GM19395 (cell line): ENCODE measurements at regions not wholly inside any gene's neighbourhood (a gene's known extent, or its start where the extent isn't known, plus 50 kb on each side); places are given as distances from the start of the nearest gene placed in this dataset.
A peak's percentile ranks its signal among the peaks of the same experiment; 100 is the strongest.

Experiments
- ATAC-seq: cut with Tn5 transposase; IDR thresholded peaks from one replicate; pipeline ENCODE4 v1.9.1; 2021; ENCODE audit warnings: mild to moderate bottlenecking, moderate library complexity; ENCODE audit not compliant: unreplicated experiment

DNA sequence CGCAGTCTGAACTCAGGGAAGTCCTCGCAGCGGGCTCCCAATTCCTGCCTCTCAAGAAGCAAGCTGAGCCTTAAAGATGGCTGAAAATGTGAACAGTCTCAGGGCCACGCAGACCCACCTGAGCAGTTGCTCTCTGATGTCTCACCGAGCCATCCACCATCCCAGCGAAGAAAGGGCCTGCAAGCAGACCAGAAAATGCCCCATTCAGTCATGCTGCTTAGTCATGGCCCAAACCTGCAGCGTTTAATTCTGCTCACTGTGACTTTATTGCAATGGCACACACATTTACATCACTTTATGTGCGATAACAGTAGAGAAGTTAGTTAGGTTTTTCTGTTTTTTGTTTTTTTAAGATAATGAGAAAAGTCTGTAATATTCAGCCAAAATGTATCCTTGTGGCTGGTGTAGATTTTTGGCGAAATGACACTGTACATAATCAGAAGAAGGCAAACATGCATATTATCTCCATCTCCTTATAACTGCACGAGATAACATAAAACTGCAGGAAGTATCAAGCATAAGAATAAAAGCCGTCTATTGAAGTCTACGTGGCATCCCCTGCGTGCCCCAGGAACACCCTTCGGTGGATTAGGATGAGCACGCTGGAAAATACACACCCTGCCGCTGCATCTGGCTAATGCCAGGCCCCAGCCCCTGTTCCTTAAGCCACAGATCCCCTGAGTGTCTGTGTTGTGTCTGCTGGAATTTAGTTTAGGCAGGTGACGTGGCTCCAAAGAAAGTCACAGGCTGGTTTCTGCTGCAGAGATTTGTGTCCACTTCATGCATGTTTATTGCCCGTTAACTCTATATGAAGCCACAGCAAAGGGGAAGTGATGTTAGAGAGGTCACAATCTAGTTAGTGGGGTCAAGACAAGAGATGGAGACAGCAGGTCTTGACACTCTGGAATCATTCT lies 119.8 kb upstream of the IRF2BP2 start:
- no peak for ATAC-seq

DNA sequence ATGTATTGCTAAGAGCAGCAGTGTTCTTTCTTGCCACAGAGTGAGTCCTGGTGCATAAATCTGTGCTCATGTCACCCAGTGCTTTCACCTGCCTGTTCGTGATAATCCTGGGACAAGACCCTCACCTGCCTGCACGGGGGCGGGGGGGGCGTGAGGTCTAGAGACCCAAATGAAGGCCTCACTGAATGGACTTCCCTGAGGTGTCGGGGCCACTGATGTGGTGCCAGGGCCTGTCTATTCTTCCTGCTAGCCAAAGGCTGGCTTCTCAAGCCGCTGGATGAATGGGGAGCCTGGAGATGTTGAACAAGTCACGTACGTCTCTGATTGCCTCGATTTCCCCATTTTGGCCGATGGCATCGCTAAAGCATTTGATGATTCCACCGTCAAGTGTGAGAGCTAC lies 118.8 kb upstream of the IRF2BP2 start:
- ATAC-seq: no peak

DNA sequence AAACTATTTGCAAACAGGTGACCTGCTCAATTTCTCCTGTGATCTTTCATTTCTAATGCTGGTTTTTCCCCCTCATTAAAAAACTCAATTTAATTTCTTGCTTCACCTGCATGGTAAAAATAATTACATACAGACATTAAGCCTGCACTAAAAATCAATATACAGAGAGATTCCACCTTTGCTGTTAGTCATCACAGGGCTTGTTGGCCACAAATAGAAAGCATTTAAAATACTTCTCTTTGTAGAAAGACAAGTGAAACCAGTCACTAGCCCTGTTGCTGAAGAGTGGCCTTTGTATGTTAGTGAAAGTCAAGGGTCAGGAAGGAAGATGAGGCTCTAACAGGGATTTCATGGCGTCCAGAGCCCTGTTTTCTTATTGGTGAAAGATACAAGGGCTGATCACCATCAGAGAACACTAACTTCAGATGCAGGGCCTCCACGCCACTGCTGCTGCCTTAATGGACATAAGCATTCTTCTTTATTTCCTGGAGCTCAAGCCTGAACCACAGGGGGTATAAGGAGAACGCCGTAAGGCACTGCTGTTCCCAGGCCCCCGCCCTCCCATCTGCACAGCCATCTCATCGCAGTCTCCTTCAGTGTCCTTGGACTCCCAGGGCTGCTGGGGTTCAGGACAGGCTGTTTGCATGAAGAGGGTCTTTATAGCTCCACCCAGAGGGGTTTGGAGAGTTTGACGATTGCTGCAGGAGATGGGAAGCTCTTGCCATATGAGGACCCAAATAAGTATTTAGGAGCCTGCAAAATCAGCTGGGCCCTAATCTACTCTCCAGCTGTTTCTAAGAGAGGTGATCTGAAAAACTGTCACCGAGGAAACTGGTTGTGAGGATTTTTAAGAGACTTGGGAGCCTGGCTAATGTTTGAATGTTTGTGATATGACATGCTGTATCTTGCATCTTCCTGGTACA lies 117.3 kb upstream of the IRF2BP2 start:
- ATAC-seq: peak; percentile 47

DNA sequence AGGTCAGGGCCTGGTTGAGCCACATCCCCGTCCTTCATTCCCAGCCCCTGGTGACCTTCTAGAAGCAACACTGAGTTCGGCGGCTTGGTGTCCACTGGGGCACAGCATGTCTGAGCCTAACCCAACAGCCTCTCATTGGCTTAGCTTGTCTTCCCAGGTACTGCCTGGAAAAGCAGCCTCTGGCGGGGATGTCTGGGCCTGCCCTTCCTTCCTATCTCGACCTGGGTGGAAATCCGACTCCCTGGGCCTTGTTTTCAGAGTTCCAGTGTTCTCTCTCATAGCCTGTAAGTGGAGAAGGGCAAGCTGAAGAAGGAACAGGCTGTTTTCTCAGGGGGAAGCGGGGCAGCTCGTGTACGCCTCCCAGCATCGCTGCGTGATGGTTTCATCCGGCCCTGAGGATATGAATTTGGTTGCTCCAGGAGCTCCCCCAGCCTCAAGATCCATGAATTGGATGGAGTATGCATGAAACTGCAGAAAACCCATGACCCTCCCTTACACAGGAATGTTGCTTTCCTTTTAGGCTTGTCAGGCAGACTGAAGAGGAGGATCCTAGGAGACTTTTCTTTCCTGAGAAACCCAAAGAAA lies 116.5 kb upstream of the IRF2BP2 start:
- no peak for ATAC-seq

DNA sequence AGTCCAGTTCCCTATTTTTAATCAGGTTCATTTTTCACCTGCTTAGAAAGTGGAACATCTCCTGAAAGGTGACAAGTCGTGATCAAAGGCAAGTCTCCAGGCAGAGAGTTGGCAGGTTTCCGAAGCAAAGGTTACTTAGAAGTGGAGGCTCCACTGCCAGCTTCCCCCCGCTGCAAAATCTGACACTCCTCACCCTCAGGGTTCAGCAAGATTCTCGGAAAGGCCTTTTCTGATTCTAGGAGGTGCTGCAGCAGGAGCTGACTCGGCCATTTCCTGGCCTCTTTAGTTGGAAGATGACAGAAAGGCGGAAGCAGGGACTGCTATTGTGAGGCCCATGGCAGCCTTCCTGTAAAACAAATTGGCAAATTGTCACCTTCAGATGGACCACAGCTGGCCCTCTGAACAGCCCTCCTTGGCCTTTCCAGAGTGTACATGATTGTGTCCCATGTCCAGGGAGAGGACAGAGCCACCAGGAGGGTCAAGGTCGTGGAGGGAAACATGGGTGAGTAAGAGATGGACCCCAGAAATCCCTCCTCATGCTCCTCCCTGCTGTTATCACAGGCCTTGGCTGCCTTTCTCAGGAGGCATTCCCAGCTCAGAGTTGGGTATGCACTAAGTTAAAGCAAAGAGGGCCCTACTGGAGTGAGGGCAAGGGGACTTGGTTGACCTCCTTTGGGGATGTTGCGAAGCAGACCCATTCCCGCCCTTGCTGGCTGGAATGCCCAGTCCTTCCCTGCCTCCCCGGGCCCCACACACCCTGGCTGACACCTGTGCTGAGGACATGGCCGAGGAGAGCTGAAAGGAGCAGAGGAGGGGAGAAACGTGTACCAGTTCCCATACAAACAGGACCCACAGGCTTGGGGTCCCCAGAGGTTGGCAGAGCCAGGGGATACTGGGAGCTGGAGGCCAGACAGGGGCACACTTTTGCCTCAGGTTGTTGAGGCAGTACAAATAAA lies 115.5 kb upstream of the IRF2BP2 start:
- no peak for ATAC-seq

DNA sequence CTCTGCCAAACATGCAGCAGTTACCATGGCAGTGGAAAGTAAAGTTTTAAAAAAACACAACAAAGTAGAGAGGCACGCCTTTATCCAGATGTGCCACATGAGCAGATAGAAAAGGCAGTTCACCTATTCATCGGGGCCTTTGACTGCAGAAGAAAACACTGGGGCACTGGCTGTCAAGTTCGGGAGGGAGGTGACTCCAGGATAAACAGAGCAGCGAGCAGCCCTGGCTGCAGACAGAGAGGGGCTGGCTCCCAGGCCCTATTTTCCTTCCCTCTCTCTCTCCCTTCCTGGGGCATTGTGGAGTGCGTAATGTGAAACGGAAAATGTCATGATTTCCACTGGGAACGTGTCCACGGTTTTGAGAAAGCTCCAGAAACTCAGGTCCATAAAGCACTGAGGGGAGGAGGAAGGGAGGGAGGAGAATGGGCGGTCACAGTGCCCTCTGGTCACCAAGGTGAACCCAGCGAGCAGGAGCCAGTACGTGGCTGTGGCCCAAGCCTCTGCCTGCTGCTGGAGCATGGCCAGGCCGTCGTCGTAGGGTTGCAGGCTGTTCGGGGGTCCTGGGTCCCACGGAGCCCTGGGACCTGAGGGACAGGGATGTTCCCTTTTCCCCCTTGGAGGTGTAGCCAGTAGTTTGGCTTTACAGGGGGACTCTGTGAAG lies 114.7 kb upstream of the IRF2BP2 start:
- no peak for ATAC-seq

DNA sequence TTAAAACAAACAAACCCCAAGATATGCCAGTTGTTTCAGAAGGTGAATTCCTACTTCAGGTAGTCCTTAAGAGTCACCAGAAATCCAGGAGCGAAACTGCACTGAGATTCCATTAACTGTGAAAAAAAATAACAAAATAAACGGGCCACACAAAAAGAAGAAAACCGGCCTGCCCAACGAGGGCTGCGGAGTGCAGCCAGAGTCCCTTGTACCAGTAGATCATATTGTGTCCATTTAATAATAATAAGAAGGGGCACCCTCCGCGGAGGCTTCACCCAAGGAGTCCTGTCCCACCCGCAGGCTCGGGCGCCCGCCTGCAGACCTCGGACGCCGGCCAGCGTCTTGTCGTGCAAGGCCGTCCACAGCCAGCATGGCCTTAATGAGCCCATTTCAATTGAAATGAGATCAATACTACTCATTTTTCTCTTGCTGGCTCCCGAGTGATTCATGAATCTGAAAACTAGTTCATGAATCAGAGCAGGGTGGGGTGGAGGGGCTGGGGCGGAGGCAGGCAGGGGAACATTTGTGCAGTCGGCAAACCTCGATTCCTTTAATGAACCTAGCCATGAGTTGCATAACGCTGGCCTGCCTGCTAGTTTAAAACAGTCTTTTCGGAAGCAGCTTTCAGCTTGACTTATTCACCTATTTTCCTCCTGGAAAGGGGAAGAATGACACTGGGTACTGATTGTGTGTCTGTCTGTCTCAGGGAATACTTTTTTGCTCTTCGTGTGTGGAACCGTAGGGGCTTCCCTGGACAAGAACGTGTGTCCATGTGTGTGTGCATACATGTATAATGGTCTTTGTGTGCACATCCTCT lies 113.1 kb upstream of the IRF2BP2 start:
- ATAC-seq: no peak

DNA sequence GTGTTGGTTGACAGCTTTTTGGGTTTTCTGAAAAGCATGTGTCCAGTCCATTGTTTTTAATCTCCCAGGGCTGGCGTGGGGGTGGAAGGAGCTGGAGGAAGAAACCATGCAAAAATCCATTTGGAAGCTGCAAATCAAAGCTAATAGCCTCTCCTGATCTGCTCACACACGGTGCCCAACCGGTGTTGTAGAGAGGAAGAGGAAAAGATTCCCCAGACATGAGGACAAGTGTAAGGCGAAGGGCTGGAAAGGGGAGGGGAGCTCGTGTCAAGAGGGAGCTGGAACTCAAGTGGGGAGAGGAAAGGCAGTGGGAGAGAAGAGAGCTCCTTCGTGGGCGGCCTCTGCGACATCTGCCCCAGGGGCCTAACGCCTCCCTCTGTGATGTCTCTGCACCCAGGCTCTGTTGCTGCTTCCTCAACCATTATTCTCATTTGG lies 112.3 kb upstream of the IRF2BP2 start:
- ATAC-seq: no peak

DNA sequence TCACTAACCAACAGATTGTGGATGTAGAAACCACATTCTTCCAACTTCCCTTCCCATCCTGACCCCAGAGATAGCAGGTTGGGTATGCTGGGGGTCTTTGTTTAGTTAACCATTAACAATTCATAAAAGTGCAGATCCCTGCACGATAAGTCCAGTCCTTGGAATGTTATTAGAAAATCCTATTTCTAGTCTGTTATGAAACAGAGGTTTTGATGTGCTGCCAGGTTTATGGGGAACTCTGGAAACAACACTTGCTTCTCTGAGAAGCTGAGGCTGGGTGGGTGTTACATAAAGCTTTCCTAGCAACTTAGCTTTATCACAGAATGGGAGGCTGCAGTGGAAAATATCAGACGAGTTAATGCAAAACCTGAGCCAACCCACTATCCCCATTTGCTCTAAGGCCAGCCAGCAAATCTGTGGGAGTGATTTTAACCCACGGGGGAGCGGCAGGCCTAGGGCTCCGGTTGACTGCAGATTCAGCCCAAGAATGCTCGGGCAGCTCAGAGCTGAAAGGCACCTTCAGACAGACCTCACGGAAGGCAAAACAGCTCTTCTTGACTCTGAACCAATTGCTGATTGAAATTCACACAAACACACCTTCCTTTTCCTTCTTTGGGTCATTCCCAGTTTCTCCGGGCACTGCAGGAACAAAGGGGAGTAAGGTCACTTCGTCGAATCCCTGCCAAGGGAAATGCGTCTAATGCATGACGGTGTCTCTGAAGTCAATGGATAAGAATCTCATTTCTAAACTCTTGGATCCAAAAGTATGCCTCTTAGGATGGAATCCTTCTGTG lies 111.7 kb upstream of the IRF2BP2 start:
- no peak for ATAC-seq

DNA sequence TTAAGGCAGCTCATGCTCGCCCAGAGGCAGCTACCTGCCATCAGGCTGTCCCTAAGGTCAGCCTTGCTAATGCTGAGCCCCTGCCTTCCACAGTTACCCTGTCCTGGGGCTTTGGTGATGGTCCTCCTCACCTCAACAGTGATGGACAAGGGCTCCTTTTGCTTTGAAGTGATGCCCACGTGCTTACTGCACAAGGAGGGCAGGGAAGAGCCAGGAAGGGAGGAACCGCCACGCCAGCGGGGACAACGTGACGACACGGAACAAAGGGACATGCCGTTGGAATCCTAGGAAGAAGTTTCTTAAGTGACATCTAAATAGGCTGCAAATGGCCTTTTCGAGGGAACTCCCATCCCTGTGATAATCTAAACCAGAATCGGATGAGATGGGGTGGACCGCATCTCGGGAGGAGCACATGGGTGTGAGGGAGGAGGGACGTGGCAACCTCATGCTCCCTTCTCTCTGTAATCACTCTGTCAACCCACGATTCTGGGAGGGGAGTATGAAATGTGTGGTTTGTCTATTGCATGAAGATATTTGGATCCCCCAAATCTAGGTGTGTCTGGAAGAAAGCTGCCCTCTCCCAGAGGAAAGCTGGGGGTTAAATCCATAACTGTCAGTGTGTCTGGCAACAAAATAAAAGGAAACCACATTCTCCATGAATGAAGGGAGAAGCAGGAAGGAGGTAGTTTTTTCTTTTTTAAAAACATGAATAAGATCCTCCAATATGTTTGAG lies 110.9 kb upstream of the IRF2BP2 start:
- ATAC-seq: no peak

DNA sequence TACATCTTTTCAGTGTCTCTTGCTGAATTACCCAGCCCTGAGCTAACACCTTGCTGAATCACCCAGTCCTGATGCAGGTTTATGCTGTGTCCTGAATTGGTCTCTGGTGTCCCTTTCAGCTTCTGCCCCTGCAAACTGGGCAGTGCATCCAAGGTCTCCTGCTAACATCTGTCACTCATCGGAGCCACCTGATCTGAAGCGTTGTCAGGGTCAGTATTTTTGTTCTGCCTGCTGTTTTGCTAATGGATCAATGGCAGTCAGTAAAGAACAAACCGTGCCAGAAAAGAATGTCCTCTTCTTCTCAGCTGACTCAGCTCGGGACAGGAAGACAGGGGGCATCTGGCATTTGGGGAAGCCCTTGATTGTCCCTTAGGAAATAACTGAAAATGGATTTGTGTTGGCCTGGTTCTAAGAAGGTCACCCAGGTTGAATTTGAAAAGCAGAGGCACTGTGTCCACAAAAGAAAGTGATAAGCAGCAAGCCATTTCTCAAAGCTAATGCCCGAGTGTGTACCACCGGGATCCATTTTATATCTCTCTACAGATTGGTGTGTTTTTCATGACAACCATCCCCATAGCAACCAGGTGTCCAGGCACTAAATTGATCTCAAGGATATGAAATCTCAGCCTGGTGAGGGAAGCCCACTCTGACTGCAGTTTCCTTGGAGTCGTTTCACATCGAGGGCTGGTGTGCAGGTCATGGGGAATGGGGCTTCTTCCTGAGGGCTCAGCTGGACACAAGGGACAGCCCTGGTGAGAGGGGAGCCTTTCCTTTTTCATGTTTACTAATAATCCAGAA lies 109.7 kb upstream of the IRF2BP2 start:
- ATAC-seq: no peak

DNA sequence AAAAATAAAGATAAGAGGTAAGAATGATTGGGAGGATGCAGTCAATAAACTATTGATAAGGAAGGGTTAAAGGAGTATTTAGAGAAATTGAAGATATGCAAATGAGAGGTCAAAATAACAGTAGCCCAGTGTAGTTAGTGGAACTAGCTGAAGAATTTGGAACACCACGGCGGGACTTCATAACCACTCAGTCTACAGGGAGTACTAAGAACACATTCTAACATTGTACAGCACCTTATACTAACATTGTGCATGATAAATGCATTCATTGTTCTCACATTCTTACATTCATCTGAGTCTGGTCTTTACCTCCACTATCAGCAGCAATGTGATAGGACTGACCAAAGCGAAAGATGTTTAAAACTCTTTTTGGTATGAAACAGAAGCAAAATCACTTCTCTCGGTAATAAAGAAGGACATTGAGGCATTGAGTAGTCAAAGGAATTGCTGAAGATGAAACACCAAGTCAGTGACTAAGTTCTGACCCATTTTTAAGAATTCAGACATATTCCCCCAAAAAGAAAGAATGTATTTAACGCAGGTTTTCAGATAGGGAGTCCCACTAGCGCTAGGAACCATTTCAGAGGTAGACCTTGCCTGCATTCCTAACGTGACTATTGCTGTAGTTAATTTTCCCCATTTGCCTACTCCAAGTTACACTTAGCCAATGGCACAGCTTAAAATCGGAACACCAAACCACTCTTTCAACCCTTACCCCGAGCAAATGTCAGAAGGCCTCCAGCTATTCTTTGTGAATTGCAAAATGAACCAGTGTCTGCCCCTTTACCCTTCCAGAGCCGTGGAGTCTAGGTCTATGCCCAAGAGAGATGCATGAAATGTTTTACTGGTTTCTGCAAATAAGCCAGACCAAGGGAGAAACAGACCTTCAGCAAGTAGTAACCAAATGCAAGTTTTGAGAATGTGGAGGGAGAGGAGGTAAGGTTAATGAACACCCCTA lies 108.8 kb upstream of the IRF2BP2 start:
- ATAC-seq: no peak

DNA sequence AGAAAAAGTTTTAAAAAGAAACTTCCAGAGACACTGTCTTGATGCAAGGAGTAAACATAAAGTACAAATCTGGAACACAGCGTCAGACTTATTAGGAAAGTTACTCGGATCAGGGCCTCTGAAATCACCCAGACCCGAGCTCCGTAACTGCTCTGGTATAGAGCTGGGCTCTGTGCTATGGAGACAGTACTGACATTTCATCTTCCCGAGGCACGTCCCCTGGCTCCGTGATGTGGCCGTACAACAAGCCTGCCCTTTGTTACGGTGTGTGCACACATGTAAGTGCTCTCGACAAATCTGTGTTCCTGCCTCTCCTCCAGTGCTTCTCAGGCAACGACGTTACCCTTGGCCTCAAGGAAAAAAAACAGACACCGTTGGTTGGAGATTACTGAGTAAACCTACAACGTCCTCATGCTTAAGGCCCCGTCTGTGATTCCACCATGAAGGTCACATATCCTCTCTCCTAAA lies 107.0 kb upstream of the IRF2BP2 start:
- no peak for ATAC-seq

DNA sequence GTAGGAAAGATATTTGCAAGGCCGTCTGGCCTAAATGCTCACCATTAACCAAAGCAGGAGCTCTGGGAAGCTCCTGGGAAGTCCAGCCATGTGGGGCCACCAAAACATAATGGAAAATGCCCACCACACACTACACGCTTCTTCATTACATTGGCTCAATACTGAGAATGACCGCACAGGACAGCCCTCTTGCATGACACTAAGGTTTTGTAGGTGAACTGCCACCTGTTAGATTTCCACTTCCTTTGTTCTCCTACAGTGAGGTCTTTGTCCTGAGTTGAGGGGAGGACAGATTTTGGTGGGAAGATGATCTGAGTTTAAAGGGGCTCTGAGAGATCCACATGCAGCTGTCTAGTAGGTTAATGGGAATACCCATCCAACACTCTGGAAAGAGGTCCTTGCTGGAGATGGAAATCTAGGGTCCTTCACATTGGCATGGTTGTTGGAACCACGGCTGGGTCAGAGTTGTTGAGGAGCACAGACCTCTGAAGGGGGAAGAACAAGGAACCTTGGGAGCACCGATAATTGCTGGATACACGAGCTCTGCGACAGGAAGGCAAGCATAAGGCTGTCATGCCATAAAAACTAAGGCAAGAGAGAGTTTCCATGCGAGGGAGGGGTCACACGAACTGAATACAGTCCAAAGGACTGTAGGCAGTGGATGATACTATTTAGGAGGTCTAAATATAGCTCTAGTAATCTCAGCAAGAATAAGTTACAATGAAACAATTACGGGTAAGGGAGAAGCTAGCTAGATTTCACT lies 105.5 kb upstream of the IRF2BP2 start:
- ATAC-seq: no peak

DNA sequence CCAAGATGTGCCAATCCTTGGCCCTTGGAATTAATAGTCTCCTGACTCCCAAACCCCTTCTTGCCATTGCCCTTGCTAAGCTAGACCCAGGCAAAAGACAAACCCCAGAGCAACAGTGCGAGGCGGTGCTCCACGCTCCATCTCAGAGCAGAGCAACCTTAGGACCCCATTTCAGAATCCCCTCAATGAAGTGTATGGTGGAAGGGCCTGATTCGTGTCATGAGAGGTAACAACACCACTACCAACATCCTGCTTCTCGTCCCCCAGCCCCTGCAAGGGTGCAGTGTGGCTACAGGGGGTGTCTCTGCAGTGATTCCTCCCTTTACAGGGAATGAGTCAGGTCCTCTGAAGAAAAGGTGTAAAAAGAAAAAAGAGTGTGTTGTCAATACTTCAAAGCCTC lies 103.9 kb upstream of the IRF2BP2 start:
- ATAC-seq: no peak
